UCSD-AML1 (cell line): ENCODE measurements at regions not wholly inside any gene's neighbourhood (a gene's known extent, or its start where the extent isn't known, plus 50 kb on each side); places are given as distances from the start of the nearest gene placed in this dataset.

Source experiments
- DNase-seq: peaks from one replicate; lab custom pipeline; 2025; ENCODE audit not compliant: unreplicated experiment; lab: John Stamatoyannopoulos, UW

DNA sequence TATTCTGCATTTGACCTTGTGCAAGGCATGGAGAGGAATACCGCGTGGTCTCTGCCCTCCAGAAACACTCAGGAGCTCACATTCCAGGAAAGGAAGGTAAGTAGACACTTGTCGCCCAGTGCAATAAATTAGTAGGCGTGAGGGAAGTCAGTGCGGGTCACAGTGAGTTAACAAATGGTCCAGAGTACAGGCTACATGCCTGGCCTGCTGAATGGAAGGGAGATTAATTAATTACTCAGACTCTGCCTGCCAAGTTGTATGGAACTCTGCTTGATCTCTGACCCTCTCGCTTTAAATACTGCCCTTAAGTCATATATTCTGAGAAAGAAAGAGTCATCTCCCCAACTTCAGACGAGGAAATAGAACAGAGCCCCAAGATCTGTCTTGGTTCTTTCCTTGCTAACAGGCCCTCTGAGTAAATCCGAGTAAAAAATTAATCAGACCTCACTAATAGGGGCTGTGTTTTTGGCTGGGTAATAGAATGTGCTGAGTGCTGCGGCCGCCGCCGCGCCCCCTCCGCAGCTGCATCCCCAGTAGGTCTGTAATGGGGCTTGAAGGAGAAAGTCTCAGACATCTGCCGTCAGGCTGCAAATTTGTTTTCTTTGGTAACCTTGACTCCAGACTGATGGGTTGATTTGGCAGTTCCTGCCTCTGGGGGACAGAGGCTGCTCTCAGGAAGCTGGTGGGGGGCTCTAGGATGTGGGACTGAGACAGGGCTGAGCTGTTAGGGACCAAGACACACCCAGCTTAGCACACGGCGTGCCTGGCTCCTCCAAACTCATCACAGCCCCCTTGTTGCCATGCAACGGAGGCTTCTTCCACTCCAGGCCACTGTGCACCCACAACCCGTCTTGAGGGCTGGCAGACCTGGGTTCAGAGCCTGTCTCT, 144.4 kb downstream of the NSG2 start:
- no peak for DNase-seq

DNA sequence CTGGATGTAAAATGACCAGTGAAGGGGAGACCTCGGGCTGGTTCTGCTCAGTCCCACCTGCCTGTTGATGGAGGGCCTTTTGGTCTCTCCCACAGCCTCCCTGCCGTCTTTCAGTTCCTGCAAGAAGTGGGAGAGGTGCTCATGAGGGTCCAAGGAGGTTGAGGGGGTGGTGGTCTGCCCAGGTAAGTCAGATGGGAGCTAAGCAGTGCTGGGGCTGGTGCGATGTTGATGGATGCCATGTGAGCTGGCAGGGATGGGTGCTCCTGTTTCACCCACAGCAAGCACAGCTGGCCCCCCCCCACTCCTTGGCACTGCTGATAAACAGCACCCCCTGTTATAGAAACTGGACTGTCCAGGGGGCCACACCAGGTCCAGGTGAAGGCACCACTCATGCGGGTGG, 145.6 kb downstream of the NSG2 start:
- no peak for DNase-seq

DNA sequence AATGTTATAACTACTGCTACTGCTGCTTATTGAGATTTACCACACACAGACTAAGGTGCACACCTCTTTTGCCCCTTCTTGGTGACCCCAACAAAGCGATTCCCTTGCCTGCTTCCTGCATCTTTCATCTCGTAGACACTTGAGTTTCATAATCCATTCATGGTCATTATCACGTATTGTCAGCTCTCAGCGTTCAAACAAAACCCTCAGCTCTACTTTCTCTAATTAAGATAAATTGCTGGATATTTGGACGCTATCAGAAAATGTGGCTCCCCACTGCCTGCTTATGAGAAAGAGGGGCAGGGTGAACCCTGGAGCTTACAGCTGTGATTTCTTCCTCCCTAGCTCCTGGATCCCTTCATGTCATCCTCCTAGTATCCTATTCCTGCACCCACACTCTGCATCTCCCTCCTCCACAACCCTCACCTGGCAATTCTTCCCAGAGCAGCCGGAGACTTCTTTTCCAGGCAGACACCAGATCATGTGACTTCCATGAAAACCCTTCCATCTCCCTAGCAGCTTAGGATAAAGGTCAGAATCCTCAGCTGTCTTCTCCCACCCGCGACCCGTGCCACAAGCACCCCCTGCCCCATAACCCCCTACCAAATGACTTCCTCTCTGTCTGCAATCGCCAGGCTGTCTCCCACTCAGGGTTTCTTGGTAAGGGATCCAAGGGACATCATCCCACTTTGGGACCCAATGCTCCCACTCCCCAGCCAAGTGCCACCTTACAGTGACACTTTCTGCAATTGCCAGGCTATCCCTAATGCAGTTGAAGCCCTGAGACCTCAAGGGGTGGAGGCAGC, 146.5 kb downstream of the NSG2 start:
- no peak for DNase-seq

DNA sequence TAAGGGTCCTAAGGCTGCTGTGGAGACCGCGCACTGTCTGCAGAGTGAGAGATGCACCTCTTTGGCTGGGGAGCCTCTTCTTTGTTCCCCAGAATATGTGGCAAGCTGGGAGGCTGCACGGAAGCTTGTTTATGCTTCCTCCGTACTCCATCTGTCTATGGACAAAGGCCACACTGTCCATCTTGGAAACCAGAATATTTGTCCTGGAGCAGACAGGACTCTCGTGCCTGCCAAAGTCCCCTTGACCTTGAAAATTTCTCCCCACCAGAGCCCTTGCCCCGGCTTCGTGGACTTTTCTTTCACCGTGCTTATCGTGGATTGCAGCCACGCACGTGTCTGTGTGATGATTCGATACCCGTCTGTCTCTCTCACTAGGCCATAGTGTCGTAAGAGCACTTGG, 147.4 kb downstream of the NSG2 start:
- no peak for DNase-seq

DNA sequence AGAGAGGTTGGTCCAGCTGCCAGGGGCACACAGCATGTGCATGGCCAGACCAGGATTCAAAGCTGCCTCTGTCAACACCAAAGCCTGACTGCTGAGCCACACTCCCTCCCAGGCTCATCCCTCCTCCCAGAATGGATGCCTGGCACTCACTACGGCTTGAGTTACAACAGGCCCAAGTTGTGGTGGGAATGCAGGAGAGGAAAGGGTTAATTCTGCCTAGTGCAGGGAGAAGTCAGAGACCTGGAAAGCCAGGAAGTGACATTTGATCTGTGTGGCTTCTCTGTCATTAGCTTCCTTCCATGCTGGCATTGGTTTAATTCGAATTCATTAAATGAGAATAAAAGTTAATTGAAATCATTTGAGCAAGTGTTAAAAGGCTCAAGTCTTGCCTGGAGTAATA, 150.0 kb downstream of the NSG2 start:
- DNase-seq, result no peak

DNA sequence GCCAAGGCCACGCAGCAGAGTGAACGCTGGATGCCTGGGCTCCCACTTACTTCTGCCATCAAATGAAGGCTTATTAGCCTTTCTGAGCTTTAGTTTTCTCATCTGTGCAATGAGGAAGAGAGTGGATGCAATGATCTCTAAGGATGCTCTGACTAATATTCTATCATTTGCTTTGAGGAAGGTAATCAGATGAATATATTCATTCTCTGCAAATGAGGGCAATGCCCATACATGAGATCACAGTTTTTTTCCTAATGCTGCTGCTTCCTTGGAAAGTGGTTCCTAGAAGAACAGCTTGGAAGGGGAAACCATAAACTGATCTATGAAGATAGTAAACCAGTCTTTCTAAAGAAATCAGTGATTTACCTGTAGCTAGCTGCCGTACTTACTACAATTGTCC, 152.4 kb downstream of the NSG2 start:
- DNase-seq, result no peak

DNA sequence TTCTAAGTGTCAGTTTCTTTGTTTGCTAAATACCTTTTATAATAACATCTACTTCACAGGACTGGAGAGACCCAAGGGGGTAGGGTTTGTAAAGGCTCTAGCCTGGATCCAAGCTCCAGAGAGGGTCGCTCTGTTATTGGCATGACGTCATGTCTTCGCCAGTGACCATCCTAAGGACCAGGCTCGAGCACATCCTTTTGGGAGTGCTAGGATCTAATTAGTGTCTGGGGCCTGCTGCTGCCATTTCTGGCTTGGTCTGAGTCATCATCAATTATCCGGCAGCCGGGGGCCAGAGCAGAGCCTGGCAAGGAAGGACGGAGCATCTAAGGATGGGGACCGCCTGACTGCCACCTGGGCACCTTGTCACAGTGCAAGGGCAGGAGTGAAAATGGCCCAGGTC, 153.0 kb downstream of the NSG2 start:
- no peak for DNase-seq

DNA sequence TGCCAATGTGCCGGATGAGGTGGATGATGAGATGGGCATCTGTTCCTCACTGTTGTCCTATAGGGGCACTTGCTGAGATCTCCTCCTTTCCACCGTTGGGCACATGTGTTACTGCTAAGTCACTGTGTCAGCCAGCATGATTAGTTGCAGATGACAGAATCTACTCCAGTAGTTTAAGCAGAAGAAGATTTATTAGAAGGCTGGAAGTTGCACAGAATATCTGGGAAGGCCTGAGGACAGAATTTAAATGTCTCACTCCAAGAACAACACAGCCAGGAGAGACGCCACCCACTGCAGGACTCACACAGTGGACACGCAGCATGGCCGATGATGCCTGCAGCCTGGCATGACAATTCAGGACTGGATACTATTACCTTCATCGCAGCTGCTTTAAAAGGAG, 157.5 kb downstream of the NSG2 start:
- DNase-seq, result no peak

DNA sequence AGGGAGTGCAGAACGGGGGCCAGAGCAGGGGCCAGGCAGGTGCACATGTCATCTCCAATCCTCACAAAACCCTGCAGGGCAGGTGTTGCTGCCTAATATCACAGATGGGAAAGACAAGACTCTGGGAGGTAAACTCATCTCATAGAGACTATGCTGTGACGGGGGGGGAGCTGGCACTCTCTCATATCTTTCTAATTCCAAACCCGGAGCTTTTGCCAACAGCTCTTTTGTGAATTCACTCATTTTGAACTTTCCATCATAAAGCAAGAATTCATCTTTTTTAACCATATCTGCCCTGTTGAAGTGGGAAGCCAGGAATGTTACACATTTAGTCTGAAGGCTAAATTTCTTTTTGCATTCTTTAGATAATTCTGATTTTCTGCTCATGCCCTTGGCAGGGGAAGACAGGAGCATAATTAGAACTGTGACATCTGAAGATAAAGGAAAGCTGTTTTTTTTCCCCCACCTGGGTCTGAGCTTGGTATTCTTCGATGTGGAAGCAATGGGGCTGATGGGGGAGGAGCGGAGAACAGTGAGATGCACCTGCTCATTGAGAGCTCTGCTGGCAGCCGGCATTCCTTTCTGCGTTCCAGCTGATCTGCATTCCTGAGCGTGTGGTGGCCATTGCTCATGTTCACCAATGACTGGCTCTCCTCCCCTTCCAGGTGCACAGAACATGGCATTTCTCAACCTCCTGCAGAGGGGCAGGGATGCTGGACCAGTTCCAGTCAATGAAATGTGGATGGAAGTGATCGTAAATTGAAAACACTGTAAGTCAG, 159.2 kb downstream of the NSG2 start:
- DNase-seq, result no peak

DNA sequence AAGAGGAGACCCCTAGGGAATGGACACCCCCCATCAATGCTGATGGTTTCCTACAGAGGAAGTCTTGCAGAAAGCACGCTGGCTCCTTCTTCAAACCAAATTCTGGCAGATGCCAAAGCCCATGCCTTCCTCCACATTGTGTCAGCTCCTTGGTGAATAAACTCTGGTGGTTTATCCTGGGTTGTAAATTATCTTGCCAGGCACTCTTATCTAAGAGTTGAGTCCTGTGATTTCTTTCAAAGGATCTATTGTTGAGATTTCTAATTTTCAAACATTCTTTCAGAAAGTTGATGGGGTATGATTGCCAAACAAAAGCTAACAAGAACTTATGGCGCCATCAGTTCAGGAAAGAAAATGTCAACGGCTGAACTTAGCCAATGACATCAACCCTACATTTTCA, 160.4 kb downstream of the NSG2 start:
- DNase-seq, result no peak

DNA sequence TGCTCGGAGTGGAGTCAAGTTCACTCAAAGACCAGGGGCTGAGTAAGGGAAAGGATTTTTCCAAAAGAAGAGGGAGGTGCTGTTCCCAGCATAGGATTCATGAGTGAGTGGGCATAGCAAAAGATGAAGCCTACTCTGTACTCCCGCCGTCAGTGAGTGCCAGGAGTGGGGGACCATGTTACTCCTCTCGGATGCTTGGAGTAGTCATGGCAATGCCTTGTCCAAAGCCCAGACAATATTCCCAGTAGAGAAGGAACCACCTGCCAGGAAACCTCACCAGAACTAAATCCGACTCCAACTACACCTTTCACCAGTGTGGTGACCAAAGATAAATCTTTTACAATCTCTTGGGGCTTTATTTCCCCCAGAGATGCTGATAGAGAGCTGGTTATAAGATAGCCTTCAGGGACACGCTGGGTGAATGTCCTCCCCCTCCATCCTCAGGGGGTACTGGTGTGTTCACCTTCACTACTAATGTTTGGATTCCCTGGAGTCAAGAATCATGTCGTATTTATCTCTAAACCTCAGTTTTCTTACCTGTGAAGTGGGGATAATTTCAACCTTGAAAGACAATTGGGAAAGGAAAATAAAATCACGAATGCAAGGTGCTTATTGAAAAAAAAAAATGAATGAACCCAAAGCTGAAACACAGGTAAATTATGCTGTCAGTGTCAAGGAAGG, 165.2 kb downstream of the NSG2 start:
- no peak for DNase-seq

DNA sequence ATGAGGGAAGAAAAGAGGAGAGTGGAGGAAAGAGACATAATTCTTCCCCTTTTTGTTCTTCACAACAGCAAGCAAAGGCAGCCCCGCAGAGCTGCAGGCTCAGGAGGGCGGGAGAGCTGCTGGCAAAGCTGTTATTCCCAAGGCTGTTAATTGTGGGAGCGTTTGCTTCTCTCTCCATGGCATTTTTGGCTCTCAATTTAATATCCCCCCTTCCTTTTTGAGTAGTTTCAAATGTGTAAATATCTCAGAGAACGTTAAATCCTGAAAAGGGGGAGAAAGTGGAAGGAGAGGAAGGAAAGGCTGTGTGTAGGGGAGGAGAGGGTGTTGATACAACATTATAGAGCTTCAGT, 165.7 kb downstream of the NSG2 start:
- DNase-seq, result no peak

DNA sequence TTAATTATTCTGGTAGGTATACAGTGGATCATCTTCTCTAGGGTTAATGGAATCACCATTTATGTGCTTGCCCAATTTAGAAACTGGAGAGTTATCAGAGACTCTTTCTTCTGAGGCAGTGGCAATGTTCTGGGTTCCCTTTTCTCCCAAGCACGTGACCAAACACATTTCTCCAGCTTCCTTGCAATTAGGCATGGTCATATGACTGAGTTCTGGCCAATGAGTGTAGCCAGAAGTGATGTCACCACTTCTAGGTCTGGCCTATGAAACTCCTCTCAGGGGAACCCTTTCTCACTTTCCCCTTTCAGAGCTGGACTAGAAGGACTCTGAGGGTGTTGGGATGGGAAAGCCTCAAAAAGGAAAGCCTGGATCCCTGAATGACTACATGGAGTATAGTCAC, 172.0 kb downstream of the NSG2 start:
- no peak for DNase-seq

DNA sequence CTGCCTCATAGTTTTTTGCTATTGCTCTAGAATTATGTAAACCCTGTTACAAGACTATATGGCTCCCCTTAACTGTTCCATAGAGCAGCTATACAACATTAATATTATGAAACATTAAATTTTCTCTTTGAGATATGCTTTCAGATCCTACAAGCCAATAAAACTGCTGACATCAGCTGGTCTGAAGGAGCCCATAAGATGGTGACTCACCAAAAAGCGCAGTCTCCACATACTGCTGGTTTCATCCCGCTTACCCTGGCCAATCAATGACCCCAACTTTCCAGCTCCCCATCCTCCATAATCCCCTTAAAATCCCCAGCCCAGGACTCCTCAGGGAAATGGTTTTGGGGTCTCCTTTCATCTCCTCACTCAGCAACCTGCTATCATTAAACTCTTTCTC, 172.7 kb downstream of the NSG2 start:
- DNase-seq, result no peak

DNA sequence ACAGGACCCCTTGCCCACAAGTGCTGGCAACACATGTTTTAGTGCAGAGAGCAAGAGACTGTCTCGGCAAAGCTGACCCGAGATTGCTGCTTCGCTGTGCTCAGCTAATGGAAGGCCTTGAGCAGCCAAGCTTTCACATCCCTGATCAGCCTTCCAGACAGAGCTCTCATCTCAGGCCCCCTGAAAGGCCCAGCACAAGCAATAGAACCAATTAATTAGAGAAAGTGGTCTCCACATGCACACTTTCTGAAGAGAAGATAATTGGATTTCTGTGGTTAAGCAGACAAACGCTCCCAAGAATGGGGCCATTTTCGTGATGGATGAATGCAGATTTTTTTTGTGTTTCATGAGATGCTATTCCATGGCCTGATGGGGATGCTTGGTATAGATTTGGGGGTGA, 174.9 kb downstream of the NSG2 start:
- DNase-seq, result no peak

DNA sequence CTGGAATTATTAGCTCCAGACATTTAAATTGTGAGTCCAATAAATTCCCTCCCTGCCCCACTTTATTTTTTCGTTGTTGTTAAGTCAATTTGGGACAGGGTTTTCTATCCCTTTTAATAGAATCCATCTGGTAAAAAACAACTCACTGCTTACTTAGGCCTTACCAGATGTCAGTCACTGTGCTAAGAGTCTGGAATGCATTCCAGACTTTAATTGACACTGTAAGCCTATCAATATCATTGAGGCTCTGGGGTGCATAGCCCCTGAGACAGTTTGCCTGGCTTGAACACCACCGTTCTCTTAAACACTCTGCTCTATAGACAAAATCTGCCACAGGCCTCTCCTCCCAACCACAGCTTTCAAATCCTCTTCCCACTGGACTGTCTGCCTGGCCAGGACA, 175.9 kb downstream of the NSG2 start:
- no peak for DNase-seq

DNA sequence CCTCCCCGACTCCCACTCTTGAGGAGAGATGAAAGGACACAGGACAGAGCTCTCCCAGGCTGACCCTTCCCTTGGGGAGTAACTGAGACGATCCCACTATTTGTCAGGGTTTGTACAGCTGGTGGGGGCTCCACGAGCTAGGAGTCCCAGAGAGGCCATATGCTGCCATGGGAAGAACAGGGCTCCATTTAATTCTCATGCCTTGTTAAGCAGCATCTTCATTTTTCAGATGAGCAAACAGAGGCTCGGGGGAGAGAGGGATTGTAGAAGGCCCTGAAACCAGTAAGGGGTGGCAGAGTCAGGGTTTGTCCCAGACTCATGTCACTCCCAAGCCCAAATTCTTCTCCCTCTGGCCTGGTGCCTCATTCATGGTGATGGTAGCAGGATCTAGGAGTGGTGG, 176.4 kb downstream of the NSG2 start:
- no peak for DNase-seq

DNA sequence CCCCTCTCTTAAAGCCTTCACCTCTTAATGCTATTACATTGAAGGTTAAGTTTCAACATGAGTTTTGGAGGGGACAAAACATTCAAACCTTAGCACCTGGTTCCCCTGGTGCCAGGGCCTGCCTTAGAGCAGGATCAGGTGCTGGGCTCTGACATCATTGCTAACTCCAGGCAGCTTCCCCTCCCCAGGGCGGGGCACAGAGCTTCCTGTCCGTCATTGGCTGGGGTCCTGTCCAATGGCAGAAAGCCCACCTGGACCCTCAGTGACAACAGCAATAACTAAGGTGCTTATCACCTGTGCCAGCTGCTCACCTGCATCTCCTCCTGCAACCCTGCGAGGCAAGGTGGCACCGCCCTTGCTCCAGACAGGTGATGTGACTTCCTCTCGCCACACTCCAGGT, 177.4 kb downstream of the NSG2 start:
- no peak for DNase-seq

DNA sequence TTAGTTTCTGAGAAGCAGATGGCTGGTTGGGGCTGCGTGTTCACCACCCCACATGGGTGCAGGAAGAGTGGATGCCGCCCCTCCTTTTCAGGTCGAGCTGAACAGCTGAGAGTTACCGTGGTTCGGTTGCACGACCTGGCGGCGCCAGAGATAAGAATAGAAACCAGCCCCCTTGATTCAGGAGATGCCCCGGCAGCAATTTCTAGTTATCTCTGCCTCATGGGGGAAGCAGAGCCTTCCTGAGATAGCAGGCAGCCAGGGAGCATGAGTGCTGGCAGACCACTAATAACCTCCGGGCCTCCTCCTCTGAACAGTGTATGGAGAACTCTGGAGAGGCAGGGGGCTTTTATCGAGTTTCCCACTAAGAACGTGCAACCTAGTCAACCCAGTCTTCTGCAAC, 177.8 kb downstream of the NSG2 start:
- no peak for DNase-seq

DNA sequence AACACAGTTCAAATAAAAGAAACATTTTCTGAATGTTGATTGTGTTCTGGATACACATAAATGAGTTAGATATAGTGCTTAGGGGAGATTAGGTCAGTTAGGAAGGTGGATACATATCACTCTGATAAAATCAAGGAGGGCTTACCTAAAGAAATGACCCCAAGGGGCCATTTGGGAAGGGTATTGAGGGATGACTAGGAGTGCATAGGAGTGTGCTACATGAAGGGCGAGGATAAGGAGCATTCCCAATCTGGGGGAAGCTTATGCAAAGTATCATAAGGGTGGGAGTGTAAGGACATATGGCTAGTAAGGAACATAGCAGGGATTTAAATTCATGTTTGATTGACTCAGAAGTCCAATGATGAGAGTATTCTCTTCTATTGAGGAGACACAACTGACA, 183.6 kb downstream of the NSG2 start:
- no peak for DNase-seq
